AG10803 (cell line): ENCODE measurements at regions not wholly inside any gene's neighbourhood (a gene's known extent, or its start where the extent isn't known, plus 50 kb on each side); places are given as distances from the start of the nearest gene placed in this dataset.

Experiments used
- DNase-seq: peaks from one replicate; pipeline ENCODE4 v3.0.0; 2010; ENCODE audit warnings: low read depth
- H3K4me3 ChIP-seq: 2 replicates; pipeline ENCODE4 v1.5.1; 2011; ENCODE audit warnings: mild to moderate bottlenecking, low read length, control low read depth
- CTCF ChIP-seq: conservative IDR thresholded peaks from 2 replicates; pipeline ENCODE4 v1.5.1; 2011; ENCODE audit warnings: mild to moderate bottlenecking, low read length, control low read depth, inconsistent platforms

GRCh38 chr4:130901321-130901720 lies 1805.4 kb downstream of the C4orf33 start:
- no peak for DNase-seq
- H3K4me3 ChIP-seq: no peak overlapping the region
- TF ChIP-seq CTCF: no peak

GRCh38 chr4:130922955-130923354 lies 1827.0 kb downstream of the C4orf33 start:
- TF ChIP-seq CTCF: no peak
- DNase-seq: no peak
- H3K4me3 ChIP-seq: no peak overlapping the region

GRCh38 chr4:130955520-130955919 lies 1859.6 kb downstream of the C4orf33 start:
- no peak for TF ChIP-seq CTCF
- DNase-seq: no peak
- no peak overlapping the region for H3K4me3 ChIP-seq

- DNase-seq: no peak
- H3K4me3 ChIP-seq: no peak overlapping the region
- TF ChIP-seq CTCF: no peak
Measured at GRCh38 chr4:130985371-130985770, 1889.4 kb downstream of the C4orf33 start.

- no peak for TF ChIP-seq CTCF
- H3K4me3 ChIP-seq: no peak overlapping the region
- DNase-seq: no peak
Measured at GRCh38 chr4:130995988-130996387, 1900.0 kb downstream of the C4orf33 start.

- no peak overlapping the region for H3K4me3 ChIP-seq
- no peak for TF ChIP-seq CTCF
- DNase-seq: no peak
Measured at GRCh38 chr4:131001371-131001770, 1905.4 kb downstream of the C4orf33 start.

- H3K4me3 ChIP-seq: no peak overlapping the region
- TF ChIP-seq CTCF: no peak
- no peak for DNase-seq
Measured at GRCh38 chr4:131002132-131002531, 1906.2 kb downstream of the C4orf33 start.
